Endodermal cell (in vitro differentiated cells): ENCODE measurements at regions not wholly inside any gene's neighbourhood (a gene's known extent, or its start where the extent isn't known, plus 50 kb on each side); places are given as distances from the start of the nearest gene placed in this dataset.

Experiments used
- DNase-seq: peaks from one replicate; pipeline ENCODE4 v3.0.0-alpha.2; 2017
- H3K27ac ChIP-seq: 2 replicates; pipeline ENCODE4 v1.5.1; 2013; ENCODE audit warnings: mild to moderate bottlenecking, low read depth, low read length, moderate library complexity
- H3K27me3 ChIP-seq: 2 replicates; pipeline ENCODE4 v1.6.1; 2013; ENCODE audit warnings: mild to moderate bottlenecking, low read length, moderate library complexity; ENCODE audit not compliant: insufficient read depth, control insufficient read depth, poor library complexity, severe bottlenecking
- H3K36me3 ChIP-seq: 2 replicates; pipeline ENCODE4 v1.7.0; 2013; ENCODE audit warnings: mild to moderate bottlenecking, low read length, moderate library complexity; ENCODE audit not compliant: control insufficient read depth, insufficient read depth
- H3K4me1 ChIP-seq: one replicate; pipeline ENCODE4 v1.7.0; 2013; ENCODE audit warnings: low read length; ENCODE audit not compliant: control insufficient read depth, insufficient read depth
- H3K4me3 ChIP-seq: 2 replicates; pipeline ENCODE4 v1.5.1; 2013; ENCODE audit warnings: mild to moderate bottlenecking, low read length, moderate library complexity
- H3K9ac ChIP-seq: 2 replicates; pipeline ENCODE4 v1.6.1; 2013; ENCODE audit warnings: mild to moderate bottlenecking, low read length, moderate library complexity; ENCODE audit not compliant: poor library complexity, severe bottlenecking; ENCODE audit errors: extremely low read depth
- H3K9me3 ChIP-seq: 2 replicates; pipeline ENCODE4 v1.6.1; 2013; ENCODE audit warnings: mild to moderate bottlenecking, low read length, moderate library complexity; ENCODE audit not compliant: control insufficient read depth
- H3K27ac Mint-ChIP-seq: 2 replicates; pipeline ENCODE4 v1.8.0; 2020; ENCODE audit warnings: mixed read lengths
- H3K27me3 Mint-ChIP-seq: 2 replicates; pipeline ENCODE4 v1.8.0; 2021; ENCODE audit warnings: mild to moderate bottlenecking, mixed read lengths; ENCODE audit not compliant: insufficient read depth
- H3K36me3 Mint-ChIP-seq: 2 replicates; pipeline ENCODE4 v1.8.0; 2020; ENCODE audit warnings: low read depth, mixed read lengths
- H3K4me1 Mint-ChIP-seq: 2 replicates; pipeline ENCODE4 v1.8.0; 2020; ENCODE audit warnings: mixed read lengths
- H3K4me3 Mint-ChIP-seq: 2 replicates; pipeline ENCODE4 v1.8.0; 2020; ENCODE audit warnings: mild to moderate bottlenecking, moderate library complexity, mixed read lengths
- H3K9me3 Mint-ChIP-seq: 2 replicates; pipeline ENCODE4 v1.8.0; 2020; ENCODE audit warnings: mild to moderate bottlenecking, mixed read lengths
- WGBS, 2 experiments: methylation state at CpG; one replicate each; pipeline versions ENCODE4 v1.1.5 to v1.1.7; 2013; ENCODE audit warnings: missing lambda C conversion rate in 2 of 2, mixed read lengths in 1 of 2; ENCODE audit not compliant: insufficient coverage in 1 of 2, insufficient read length in 1 of 2; 5-methylcytosine and 5-hydroxymethylcytosine counted together
- TF ChIP-seq, protein P1 (sequence below): fragments of 200-600 bp; sonication (generic); conservative IDR thresholded peaks from 2 replicates; pipeline ENCODE4 v1.5.0; 2021; ENCODE audit warnings: antibody characterized with exemption, mild to moderate bottlenecking

DNA sequence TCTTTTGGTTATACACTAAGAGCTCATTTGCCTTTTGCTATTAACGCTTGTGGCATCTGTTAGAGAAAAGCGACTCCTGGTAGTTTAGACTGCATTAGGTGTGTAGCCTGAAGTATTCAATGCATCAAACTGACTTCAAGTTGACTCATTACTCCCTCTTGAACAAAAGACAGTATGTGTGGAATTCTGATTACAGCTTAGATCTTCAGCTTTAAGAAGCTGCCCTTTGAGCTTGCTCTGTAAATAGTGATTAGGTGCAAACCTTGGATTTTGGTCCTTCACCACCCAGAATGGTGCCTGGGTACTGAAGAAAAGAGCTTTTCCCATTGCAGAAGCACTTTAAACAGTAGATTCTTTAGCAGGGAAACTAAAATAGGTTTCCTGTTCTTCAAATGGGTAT is 62.1 kb downstream of the FAT3 start:
- Mint-ChIP-seq H3K27ac (no peak overlapping the region), H3K36me3 (no peaks in the 10 kb centered on the region), H3K4me3 (no peak overlapping the region), H3K27me3 (no peaks in the 10 kb centered on the region), H3K9me3 (no peaks in the 10 kb centered on the region), H3K4me1 (peaks cover 20% of the 10 kb centered on the region)
- Histone ChIP-seq H3K36me3 (no peaks in the 10 kb centered on the region), H3K4me3 (peak overlapping the region; percentile 17), H3K27ac (no peak overlapping the region), H3K9me3 (no peaks in the 10 kb centered on the region), H3K27me3 (no peaks in the 10 kb centered on the region), H3K9ac (no peak overlapping the region), H3K4me1 (no peaks in the 10 kb centered on the region)
- 100% methylated on average over 1 to 2 of the region's 2 CpGs for WGBS, 2 experiments
- TF ChIP-seq, protein P1, sequence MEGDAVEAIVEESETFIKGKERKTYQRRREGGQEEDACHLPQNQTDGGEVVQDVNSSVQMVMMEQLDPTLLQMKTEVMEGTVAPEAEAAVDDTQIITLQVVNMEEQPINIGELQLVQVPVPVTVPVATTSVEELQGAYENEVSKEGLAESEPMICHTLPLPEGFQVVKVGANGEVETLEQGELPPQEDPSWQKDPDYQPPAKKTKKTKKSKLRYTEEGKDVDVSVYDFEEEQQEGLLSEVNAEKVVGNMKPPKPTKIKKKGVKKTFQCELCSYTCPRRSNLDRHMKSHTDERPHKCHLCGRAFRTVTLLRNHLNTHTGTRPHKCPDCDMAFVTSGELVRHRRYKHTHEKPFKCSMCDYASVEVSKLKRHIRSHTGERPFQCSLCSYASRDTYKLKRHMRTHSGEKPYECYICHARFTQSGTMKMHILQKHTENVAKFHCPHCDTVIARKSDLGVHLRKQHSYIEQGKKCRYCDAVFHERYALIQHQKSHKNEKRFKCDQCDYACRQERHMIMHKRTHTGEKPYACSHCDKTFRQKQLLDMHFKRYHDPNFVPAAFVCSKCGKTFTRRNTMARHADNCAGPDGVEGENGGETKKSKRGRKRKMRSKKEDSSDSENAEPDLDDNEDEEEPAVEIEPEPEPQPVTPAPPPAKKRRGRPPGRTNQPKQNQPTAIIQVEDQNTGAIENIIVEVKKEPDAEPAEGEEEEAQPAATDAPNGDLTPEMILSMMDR = no peak
- no peak for DNase-seq

DNA sequence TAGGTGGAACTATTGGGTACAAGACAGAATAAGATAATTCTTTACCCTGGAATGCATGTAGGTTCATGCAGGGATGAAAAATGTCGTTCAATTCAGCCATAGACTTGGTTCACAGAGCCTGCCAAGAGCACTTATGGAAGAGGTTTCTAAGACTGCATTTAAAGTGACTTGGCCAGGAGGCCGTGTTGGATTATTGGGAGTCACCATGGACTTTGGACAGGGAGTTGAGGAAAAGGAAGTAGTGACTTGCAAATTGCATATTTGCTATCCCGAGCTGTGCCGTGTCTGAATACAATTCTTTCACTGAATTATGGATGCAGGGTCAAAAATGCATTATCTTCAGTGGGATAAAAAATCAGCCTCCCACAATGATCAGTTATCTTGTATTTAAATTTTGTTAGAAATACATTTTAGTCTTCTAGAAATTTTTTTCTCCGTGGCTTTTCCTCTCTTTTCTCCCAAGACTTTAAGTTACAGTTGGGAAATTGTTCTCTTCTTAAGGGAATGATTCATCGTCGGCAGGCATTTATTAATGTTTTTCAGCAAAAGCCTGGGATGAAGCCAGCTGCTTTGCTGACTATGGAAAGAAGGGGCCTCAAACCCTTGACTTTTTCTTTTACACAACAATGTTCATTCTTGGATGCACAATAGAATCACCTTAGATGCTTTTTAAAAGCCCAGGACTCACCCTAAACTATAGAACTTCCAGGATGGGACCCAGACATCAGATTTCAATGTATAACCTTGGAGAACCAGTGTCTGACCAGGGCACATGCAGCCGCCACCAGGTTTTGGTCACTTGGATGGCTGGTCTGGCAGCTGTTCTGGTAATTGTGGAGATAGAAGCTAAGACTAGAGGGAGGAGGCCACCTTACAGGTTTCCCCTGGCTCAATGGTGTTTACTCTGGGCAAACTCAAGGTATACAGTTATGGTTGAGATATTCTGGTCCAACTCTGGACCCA is 70.8 kb downstream of the FAT3 start:
- DNase-seq = no peak
- H3K9me3 ChIP-seq = no peaks in the 10 kb centered on the region
- no peaks in the 10 kb centered on the region for H3K4me1 ChIP-seq
- H3K9ac ChIP-seq = no peak overlapping the region
- H3K4me1 Mint-ChIP-seq = peaks cover 9% of the 10 kb centered on the region
- H3K4me3 ChIP-seq = no peak overlapping the region
- H3K27me3 Mint-ChIP-seq = no peaks in the 10 kb centered on the region
- no peaks in the 10 kb centered on the region for H3K27me3 ChIP-seq
- no peaks in the 10 kb centered on the region for H3K36me3 Mint-ChIP-seq
- no peak overlapping the region for H3K27ac ChIP-seq
- H3K36me3 ChIP-seq = no peaks in the 10 kb centered on the region
- WGBS, 2 experiments = 88 to 93% methylated on average over 2 to 8 of the region's 8 CpGs
- no peaks in the 10 kb centered on the region for H3K9me3 Mint-ChIP-seq
- H3K27ac Mint-ChIP-seq = no peak overlapping the region
- no peak overlapping the region for H3K4me3 Mint-ChIP-seq
- TF ChIP-seq, protein P1 = no peak

DNA sequence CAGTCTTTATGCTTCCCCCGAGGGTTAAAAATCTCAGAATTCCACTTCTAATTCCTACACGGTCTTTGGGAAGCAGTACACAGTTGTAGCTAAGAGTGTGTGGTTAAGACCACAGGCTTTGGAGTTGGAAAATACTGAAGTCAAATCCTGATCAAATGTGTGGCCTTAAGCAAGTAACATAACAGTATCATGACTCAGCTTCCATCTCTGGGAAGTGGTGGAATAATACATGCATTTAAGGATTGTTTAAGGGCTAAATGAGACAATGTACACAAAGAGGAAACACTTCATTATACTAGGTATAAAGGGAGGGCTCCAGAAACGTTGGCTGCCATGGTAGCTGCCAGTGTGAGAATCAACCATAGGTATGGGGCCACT is 71.5 kb downstream of the FAT3 start:
- H3K27me3 Mint-ChIP-seq = no peaks in the 10 kb centered on the region
- H3K36me3 Mint-ChIP-seq = no peaks in the 10 kb centered on the region

More for the DNA sequence above, 71.5 kb downstream of the FAT3 start:
- no peaks in the 10 kb centered on the region for H3K27me3 ChIP-seq
- no peak overlapping the region for H3K4me3 Mint-ChIP-seq
- no peak overlapping the region for H3K9ac ChIP-seq
- no peak overlapping the region for H3K4me3 ChIP-seq
- no peak overlapping the region for H3K27ac Mint-ChIP-seq
- peaks cover 11% of the 10 kb centered on the region for H3K4me1 Mint-ChIP-seq
- DNase-seq = no peak
- TF ChIP-seq, protein P1 = no peak
- H3K9me3 Mint-ChIP-seq = no peaks in the 10 kb centered on the region
- H3K9me3 ChIP-seq = no peaks in the 10 kb centered on the region
- no peaks in the 10 kb centered on the region for H3K4me1 ChIP-seq
- no peak overlapping the region for H3K27ac ChIP-seq
- WGBS, 2 experiments = 88 to 97% methylated on average over 3 of the region's 3 CpGs
- no peaks in the 10 kb centered on the region for H3K36me3 ChIP-seq
